ENCODE measurements at regions not wholly inside any gene's neighbourhood (a gene's known extent, or its start where the extent isn't known, plus 50 kb on each side); places are given as distances from the start of the nearest gene placed in this dataset.
A peak's percentile ranks its signal among the peaks of the same experiment; 100 is the strongest.

- no peak for DNase-seq
These were observed 120.3 kb upstream of the ADAMTS18 start for GRCh38 chr16:77555126-77555525.

- DNase-seq = peak; percentile 21
These were observed 121.0 kb upstream of the ADAMTS18 start for GRCh38 chr16:77555791-77556190.

GRCh38 chr16:77556201-77556873 is 121.5 kb upstream of the ADAMTS18 start:
- DNase-seq = no peak

GRCh38 chr16:77557385-77557784 is 122.6 kb upstream of the ADAMTS18 start:
- no peak for DNase-seq

DNA sequence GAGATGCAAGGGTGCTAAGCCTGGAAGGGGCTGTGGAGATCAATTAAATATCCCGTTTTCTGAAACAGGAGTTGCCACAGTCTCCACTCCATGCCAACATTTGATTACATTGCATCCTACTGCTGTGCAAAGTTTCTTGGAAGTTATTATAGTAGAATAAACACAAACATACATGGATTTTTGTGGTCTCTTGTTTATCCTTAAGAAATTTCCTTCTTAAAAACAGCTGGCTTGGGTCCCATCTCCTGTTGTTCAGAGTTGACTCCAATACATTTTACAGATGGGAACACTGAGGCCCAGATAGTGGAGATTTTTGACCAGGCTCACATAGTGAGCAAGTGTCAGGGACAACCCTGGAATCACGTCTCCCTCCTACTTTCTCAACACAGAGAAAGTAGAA is 124.0 kb upstream of the ADAMTS18 start:
- no peak for DNase-seq

DNA sequence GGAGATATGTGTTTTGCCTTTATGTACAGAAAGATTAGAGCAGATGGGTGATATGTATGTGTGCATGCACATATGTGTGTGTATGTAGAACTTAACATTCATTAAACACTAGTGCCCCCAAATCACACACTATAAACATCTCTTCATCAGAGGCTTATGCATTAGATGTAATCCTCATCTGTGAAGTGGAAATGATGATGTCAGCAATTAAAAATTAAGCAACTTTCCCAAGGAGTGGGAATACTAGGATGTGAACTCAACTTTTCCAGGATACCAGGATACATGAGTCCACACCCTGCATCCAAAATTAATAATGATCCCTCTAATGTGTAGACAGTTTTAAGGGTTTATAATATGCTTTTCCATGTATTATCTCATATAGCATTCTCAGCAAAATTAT is 127.7 kb upstream of the ADAMTS18 start:
- DNase-seq = no peak

- DNase-seq = no peak
These were observed 130.1 kb upstream of the ADAMTS18 start for GRCh38 chr16:77564791-77565390.

GRCh38 chr16:77569406-77569805 is 134.6 kb upstream of the ADAMTS18 start:
- DNase-seq = no peak

GRCh38 chr16:77570574-77570973 is 135.7 kb upstream of the ADAMTS18 start:
- peak; percentile 7 for DNase-seq

DNA sequence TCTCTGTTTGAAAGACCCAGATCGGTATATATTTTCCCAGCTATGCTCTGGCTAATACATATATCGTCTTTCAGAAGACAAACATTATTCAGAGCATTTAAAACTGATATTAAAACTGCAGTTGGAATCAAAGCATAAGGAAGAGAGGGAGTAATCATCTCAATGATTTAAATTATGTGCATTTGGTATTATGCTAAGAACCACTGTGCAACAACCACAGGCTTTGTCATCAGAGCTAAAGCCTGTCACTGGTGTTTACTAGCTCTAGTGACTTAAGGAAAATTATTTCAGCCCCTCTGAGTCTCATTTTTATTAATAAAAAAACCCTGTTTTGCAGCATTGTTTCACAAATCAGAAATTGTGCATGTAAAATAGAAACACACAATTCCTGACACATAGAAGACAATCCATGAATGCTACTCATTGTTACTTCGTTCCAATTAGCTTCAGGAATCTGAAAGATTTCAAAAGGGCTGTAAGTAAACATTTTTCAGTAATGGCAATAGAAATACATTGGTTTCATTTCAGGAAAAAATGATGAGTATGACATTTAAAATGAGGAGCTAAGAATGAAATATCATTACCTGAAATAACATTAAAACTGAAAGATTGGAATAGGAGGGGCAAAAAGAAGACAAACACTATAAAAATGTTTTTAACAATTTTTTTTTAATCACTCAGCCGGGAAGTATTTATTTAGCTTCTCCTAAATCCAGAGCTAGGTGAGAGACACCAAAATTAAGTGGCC is 136.5 kb upstream of the ADAMTS18 start:
- DNase-seq = no peak

GRCh38 chr16:77574867-77575624 is 140.2 kb upstream of the ADAMTS18 start:
- no peak for DNase-seq

DNA sequence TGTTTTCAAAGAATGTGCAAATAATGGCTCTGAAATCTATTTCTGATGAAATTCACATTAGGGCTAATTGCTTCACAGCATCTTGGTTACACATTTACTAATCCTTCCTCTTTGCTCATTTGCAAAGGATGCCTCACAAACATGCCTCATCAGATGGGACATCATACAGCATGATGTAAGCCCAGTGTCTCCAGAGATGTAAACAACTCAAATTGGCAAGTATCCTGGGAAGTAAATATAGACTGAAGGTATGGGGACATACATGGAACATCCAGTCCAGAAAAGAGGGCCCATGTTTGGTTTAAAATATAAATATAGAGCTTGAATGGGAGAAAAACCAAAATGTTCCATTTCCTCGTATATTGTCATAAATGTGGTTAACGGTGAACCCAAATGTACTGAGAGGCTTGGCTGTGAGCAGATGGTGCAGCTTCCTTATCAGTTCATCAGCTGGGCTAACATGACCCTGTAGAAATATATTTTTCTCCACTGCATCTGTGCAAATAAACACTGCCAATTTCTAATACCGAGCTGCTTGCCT is 142.9 kb upstream of the NUDT7 start:
- DNase-seq = no peak

GRCh38 chr16:77581706-77582105 is 140.6 kb upstream of the NUDT7 start:
- DNase-seq = no peak

GRCh38 chr16:77584205-77584859 is 138.0 kb upstream of the NUDT7 start:
- DNase-seq = peak; percentile 53

DNA sequence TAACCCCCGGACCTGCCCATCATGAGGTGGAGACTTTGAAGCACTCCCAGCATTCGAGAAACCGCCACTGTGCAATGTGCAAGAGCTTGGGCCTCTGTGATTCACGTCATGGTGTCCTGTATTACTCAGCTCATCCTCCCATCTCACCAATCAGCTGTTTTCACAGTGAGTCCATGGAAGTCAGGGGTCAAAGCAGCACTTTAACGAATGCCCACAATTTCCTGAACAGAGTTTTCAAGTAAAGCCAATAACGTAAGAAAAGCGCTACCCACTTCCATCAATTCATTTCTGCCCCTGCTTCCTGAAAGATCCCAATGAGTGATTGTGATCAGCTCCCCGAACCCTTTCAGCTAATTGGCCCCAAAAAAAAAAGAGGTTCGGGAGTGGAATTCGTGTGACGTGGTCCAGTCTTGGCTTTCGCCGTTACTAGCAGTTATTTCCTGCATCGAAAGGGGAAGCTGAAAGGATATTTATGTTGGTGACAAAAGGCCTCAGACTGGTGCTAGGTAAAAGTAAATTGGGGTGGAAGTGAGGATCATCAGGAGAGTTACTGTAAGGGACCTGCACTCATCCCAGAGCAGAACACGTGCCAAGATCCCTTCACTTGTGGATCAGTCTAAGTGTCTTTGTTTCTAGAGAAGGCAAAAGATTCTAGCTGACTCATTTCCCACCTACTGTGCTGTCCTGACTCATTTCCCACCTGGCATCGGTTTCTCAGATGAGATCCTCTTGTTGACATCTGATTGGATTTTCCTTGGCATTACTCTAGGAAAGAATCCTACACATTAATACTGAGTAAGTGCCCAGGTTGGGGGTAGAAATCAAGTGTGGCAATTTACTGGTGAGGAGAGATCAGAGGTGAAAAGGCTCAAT is 136.7 kb upstream of the NUDT7 start:
- DNase-seq = peak; percentile 3

DNA sequence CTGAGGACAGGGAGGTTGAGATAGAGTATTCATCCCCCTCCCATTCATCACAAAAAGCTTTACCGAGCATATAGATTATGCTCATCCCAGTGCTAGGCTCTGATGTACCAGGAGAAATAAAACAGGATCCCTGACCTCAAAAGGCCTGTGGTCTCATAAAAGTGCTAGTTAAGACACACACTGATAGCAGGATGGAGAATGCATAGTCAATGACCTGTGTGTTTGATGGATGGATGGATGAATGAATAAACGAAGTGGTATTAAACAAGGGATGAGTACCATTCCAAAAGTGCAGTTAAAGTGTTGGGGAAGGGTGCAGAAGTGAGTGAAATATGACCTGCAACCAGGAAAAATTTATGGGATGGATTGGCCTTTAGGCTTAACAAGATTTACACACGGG is 133.9 kb upstream of the NUDT7 start:
- no peak for DNase-seq

DNA sequence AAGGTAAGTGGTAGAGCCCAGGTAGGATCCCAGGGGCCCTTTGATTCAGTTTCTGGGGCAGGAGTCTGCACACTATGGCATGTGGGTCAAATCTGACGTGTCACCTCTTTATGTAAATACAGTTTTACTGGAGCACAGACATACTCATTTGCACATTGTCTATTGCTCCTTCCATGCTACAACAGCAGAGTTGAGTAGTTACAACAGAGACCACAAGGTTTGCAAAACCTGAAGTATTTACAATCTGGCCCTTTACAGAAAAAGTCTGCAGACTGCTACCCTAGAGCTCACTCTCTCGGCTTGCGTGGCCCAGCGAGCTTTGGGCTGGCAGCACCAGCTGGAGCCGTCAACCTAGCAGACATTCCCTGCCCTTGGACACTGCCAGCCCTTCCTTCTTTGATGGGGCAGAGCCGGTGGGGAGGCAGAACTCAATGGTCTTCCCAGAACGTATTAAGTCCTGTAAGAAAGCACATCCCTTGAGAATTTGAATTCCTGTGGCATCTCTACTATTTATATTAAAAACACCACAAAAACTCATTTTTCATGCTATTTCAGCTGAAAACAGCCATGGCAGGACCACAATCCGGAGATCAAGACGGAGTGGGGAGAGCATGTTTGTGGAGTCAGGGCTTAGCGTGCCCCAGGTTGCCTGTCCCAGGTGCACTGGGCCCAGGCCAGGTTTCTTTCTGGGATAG is 133.1 kb upstream of the NUDT7 start:
- DNase-seq = no peak

DNA sequence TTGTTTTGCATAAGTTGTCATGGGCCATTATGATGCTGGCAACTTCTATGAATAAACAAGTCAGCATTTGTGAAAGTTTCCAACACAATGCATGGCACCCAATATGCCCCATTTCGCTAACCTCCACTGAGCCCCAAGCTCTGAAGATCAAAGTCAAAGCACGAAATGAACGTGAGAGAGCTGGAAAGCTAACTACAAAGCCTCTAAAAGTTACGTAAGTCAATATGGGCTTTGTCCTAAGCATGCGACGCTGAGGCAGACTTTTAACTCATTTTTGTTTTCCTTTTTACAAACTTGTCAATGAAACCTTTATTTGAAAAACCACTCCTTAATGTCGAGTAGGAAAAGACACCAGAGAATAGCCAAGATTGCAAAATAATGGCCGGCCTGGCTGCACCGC is 131.6 kb upstream of the NUDT7 start:
- DNase-seq = no peak

- no peak for DNase-seq
These were observed 131.0 kb upstream of the NUDT7 start for GRCh38 chr16:77591347-77591746.

DNA sequence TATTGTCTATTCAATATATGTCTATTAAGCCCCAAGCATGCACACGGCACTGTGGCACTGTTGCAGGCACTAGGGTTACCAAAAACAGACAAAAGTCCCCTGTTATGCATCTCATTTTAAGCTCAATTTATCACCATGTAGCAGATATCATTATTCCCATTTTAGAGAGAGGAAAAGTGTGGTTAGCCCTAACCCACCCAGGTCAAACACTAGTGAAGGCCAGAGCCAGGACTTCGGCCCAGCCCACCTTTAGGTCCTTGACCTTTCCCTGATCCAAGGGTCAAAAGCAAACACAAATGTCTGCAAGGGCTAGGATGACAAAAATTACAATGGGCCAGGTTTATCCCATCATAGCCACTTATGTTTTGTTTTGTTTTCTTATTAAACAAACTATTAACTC is 130.3 kb upstream of the NUDT7 start:
- DNase-seq = no peak

- no peak for DNase-seq
These were observed 128.3 kb upstream of the NUDT7 start for GRCh38 chr16:77594057-77594456.

Data from DMS79 treated with DMSO at 0.1 percent for 48 hours (cell line).